ENCODE measurements at regions not wholly inside any gene's neighbourhood (a gene's known extent, or its start where the extent isn't known, plus 50 kb on each side); places are given as distances from the start of the nearest gene placed in this dataset.

DNA sequence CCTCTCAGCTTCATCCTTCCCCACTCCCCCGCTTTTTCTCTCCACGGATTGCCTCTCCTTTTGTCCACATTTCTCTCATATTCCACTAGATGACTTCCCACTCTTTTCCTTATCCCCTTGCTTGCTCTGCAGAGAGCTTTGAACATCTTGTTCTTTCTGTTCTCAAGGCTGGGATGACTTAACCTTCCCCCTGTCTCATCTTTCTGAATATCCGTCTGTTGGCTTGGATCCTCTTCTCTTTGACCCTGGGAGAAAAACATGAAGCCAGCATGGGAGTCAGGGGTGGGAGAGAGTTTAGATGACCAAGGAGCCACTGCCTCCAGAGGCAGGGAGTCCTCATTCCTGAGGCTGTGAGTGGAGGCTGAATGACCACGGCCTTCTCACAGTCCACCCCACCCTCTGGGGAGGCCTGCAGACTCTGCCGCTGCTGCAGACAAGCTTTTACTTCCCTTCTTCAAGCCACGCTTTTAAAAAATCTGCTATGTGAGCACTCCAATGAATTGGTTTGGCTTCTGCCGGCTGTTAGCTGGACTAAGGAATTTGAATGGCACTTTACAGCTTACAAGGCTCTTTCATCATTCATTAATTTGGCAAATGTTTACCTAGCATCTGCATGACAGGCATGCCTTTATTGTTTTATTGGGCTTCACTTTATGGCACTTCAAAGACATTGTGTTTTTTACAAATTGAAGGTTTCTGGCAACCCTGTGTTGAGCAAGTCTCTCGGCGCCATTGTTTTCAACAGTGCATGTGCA is 111.6 kb upstream of the SLC6A6 start:
- TF ChIP-seq EZH2 (IDR thresholded peaks at IDR 0.05; ENCODE audit: low read depth, low read length, severe bottlenecking), result no peak
- TF ChIP-seq, protein P1, sequence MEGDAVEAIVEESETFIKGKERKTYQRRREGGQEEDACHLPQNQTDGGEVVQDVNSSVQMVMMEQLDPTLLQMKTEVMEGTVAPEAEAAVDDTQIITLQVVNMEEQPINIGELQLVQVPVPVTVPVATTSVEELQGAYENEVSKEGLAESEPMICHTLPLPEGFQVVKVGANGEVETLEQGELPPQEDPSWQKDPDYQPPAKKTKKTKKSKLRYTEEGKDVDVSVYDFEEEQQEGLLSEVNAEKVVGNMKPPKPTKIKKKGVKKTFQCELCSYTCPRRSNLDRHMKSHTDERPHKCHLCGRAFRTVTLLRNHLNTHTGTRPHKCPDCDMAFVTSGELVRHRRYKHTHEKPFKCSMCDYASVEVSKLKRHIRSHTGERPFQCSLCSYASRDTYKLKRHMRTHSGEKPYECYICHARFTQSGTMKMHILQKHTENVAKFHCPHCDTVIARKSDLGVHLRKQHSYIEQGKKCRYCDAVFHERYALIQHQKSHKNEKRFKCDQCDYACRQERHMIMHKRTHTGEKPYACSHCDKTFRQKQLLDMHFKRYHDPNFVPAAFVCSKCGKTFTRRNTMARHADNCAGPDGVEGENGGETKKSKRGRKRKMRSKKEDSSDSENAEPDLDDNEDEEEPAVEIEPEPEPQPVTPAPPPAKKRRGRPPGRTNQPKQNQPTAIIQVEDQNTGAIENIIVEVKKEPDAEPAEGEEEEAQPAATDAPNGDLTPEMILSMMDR (IDR thresholded peaks at IDR 0.05; ENCODE audit: control extremely low read depth in 1 of 3, insufficient read depth in 1 of 3, low read depth in 1 of 3, low read length in 3 of 3), result no peak
- TF ChIP-seq HDAC2 (IDR thresholded peaks at IDR 0.05; ENCODE audit: borderline replicate concordance in 1 of 2, low read depth in 2 of 2, low read length in 2 of 2), result no peak
- no peak for TF ChIP-seq TAF1 (IDR thresholded peaks at IDR 0.05; ENCODE audit: low read depth, low read length)
- no peak for TF ChIP-seq TBP (IDR thresholded peaks at IDR 0.05; ENCODE audit: low read depth, low read length)
- no peak for TF ChIP-seq SP2 (IDR thresholded peaks at IDR 0.05; ENCODE audit: low read length)

All from H1 (cell line).